ENCODE measurements at regions not wholly inside any gene's neighbourhood (a gene's known extent, or its start where the extent isn't known, plus 50 kb on each side); places are given as distances from the start of the nearest gene placed in this dataset.

GRCh38 chr3:124383846-124384466, 346.3 kb upstream of the UMPS start:
- FAIRE-seq = no peak
- CTCF ChIA-PET (ENCODE audit: partially characterized antibody) = interaction anchor here (1.2 to 1.6 kb wide), 2 partner anchors 10 to 32 kb away, joined by 4 to 5 read pairs; no protein-coding TSS in a partner anchor
- H3K9ac ChIP-seq (replicated peaks in 1 of 4; ENCODE audit: extremely low read depth in 1 of 4, low read depth in 3 of 4, low read length in 3 of 4) = no peak overlapping the region

More at GRCh38 chr3:124383846-124384466, 346.3 kb upstream of the UMPS start:
- no peaks in the 10 kb centered on the region for H3K9me3 ChIP-seq (ENCODE audit: insufficient read depth in 2 of 2, low read depth in 1 of 2, low read length in 1 of 2)
- H3K23me2 ChIP-seq (ENCODE audit: low read depth, low read length) = no peaks in the 10 kb centered on the region
- H4K91ac ChIP-seq (replicated peaks; ENCODE audit: insufficient read length, low read length) = no peak overlapping the region
- no peak overlapping the region for H3K56ac ChIP-seq (replicated peaks; ENCODE audit: insufficient read length, low read depth, low read length)
- no peak overlapping the region for H3K4me3 ChIP-seq (ENCODE audit: extremely low read depth in 1 of 4, insufficient read depth in 2 of 4, low read depth in 3 of 4, low read length in 4 of 4)
- no peaks in the 10 kb centered on the region for H4K20me1 ChIP-seq (replicated peaks in 1 of 2; ENCODE audit: control insufficient read depth in 1 of 2, insufficient read depth in 2 of 2, low read length in 2 of 2)
- H3K79me2 ChIP-seq (ENCODE audit: control insufficient read depth in 1 of 2, insufficient read depth in 2 of 2, low read length in 2 of 2) = no peaks in the 10 kb centered on the region
- H3K4ac ChIP-seq (replicated peaks; ENCODE audit: insufficient read length, low read depth, low read length) = no peak overlapping the region
- DNase-seq (ENCODE audit: low read depth in 1 of 2, low spot score in 2 of 2) = no peak
- no peak overlapping the region for H3K4me2 ChIP-seq (ENCODE audit: insufficient read depth in 1 of 2, low read depth in 2 of 2, low read length in 2 of 2)
- no peaks in the 10 kb centered on the region; a peak in 1 of 7 replicates for H3K27me3 ChIP-seq (replicated peaks in 1 of 4; ENCODE audit: control insufficient read depth in 3 of 4, extremely low read depth in 1 of 4, insufficient read depth in 3 of 4, low read length in 3 of 4)
- TF ChIP-seq RXRA (IDR thresholded peaks at IDR 0.05; ENCODE audit: insufficient read depth, low read depth, low read length) (no peak), SP4 (IDR thresholded peaks at IDR 0.05; ENCODE audit: low read length) (no peak), CHD1 (IDR thresholded peaks at IDR 0.05; ENCODE audit: low read depth, low read length) (no peak)
- H2BK5ac ChIP-seq (ENCODE audit: low read depth, low read length) = no peak overlapping the region
- 81% methylated on average over 6 of the region's 6 CpGs; no CpG with 5 or more reads in 1 of the 2 experiments for WGBS, 2 experiments (ENCODE audit: extremely low coverage in 1 of 2, insufficient coverage in 1 of 2, insufficient read length in 1 of 2, insufficient replicate concordance in 2 of 2, low coverage in 1 of 2, low lambda C conversion rate in 2 of 2, missing lambda C conversion rate in 1 of 2)
- H4K5ac ChIP-seq (ENCODE audit: insufficient read length, low read depth, low read length) = no peak overlapping the region
- H2AFZ ChIP-seq (ENCODE audit: low read length) = no peak overlapping the region; the same call in 1 of the 2 replicates
- no peak overlapping the region for H3K27ac ChIP-seq (ENCODE audit: low read depth, low read length)
- H4K8ac ChIP-seq (ENCODE audit: extremely low read depth, insufficient read depth, low read length) = no peak overlapping the region
- H2AK5ac ChIP-seq (ENCODE audit: low read depth, low read length) = no peak overlapping the region
- no peak overlapping the region for H2BK120ac ChIP-seq (replicated peaks; ENCODE audit: low read depth, low read length)
- no peak overlapping the region for H3K18ac ChIP-seq (ENCODE audit: extremely low read depth, low read length)
- H2BK15ac ChIP-seq (ENCODE audit: low read length) = no peak overlapping the region
- no peak overlapping the region for H3K14ac ChIP-seq (ENCODE audit: insufficient read length)
- POLR2A ChIA-PET (ENCODE audit: partially characterized antibody) = interaction anchor here (0.6 to 0.8 kb wide), 2 partner anchors 9 to 267 kb away, joined by 3 read pairs; no protein-coding TSS in a partner anchor
- H2BK12ac ChIP-seq (ENCODE audit: low read depth, low read length) = no peak overlapping the region
- H3K79me1 ChIP-seq (ENCODE audit: low read depth, low read length) = no peaks in the 10 kb centered on the region
- no peaks in the 10 kb centered on the region for H3K36me3 ChIP-seq (ENCODE audit: control insufficient read depth in 2 of 4, insufficient read depth in 4 of 4, low read length in 3 of 4)
- H2BK20ac ChIP-seq (ENCODE audit: low read length) = no peak overlapping the region
- peaks cover 0 to 7% (median 1%) of the 10 kb centered on the region in 4 experiments; a peak in 3 of 7 replicates for H3K4me1 ChIP-seq (replicated peaks in 1 of 4; ENCODE audit: control insufficient read depth in 3 of 4, insufficient read depth in 4 of 4, low read length in 3 of 4)
- no peak overlapping the region for H3K23ac ChIP-seq (ENCODE audit: insufficient read length)
